RCC 7860 (cell line): ENCODE measurements at regions not wholly inside any gene's neighbourhood (a gene's known extent, or its start where the extent isn't known, plus 50 kb on each side); places are given as distances from the start of the nearest gene placed in this dataset.
A peak's percentile ranks its signal among the peaks of the same experiment; 100 is the strongest.

ENCODE experiments used
- DNase-seq: peaks from one replicate; pipeline ENCODE4 v3.0.0-alpha.2; 2015; ENCODE audit warnings: low spot score
- FAIRE-seq: peaks from 2 replicates; lab custom pipeline; 2012; peaks lifted over from hg19 to GRCh38; lab: Jason Lieb, UNC

DNA sequence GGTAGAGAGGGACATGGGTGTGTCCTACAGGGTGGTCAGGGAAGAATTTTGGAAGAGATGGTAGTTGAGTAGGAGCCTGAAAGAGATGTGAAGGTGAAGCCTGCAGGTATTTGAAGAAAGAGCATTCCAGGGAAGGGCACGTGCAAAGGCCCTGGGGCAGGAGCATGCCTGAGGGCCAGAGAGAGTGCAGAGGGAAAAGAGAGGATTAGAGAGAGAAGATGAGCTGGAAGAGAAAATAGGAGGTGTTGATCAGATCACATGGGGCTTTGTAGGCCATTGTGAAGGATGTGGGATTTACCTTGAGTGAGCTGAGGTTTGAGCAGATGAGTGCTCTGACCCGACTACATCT, 455.0 kb downstream of the HAPSTR1 start:
- no peak for FAIRE-seq
- DNase-seq, result no peak

DNA sequence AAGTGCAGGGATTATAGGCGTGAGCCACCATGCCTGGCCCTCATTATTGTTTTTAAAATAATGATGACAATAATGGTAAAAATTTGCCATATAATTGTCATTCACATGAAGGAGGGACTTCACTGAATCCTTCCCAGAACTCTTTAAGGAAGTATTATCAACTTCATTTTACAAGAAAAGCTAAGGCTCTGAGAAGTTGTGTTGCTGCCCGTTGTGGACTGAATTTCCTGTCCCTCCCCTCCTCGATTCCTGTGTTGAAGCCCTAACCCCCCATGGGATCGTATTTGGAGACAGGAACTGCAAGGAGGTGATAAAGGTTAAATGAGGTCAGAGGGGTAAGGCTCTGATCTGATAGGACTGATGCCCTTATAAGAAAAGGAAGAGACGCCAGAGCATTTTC, 458.0 kb downstream of the HAPSTR1 start:
- FAIRE-seq (no peak), DNase-seq (no peak)

DNA sequence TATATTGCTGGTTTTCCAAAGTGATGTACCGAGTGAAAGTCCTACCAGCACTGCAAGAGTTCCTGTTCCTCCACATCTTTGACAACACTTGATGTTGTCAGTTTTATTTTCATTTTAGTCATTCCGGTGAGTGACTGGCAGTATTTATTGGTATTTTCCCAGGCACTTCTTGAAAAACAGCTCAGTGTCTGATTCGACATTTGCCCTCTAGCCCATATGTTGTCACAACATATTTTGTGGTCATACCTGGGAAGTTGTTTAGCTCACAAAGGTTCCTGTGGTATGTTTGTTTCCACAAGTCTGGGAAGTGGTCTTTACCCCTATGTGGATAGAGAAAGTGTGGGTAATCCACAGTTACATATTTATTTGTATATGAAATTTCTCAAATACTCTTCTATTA, 463.6 kb downstream of the HAPSTR1 start:
- FAIRE-seq, result no peak
- DNase-seq, result no peak

DNA sequence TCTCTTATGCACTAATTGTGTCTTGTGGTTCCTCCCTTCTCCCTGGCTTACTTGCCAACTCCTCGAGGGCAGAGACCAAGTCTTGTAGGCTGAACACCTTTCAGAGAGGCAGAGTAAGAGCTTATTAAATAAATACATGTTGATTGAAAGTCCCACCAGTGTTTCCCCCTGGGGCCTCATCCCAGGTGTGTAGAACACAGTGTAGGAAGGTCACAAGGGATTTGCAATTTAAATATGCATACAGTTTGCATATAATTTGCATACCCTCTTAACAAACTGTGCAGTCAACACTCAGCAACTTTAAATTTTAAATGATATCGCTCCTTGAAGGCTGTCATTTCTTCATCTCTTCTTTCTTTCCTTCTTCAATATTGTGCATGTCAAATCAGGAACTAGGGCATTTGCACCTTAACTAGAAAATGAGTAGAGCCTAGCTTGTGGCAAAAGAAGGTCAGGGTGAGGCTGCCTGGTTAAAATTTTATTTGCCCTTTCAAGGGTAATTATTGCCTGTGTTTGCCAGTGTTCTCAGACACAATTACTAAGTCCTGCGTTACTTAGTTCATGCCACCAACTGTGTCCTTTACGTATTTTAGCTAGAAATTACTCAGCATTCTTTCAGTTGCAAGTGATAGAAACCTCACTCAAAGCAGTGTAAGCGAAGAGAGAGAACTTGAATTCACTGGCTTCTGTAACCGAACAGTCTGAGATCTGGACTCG, 465.7 kb downstream of the HAPSTR1 start:
- DNase-seq (no peak), FAIRE-seq (no peak)

DNA sequence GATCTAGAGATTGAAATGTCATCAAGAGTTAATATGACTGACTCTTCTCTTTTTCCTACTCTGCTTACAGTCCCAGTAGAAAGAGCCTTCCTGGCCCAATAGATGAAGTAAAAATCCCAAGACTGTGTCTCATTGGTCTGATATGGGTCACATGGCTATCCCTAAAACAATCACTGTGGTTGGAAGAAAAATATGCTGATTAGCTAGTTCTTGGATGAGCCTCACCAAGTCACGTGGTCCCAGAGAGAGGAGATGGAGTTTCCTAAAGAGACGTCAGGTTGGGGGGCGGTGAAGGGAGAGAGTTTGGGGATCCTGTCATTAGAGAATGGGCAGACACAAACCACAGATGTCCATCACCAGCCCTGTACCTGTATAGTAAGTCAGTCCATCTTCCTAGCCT, 466.3 kb downstream of the HAPSTR1 start:
- FAIRE-seq, result no peak
- DNase-seq, result no peak

DNA sequence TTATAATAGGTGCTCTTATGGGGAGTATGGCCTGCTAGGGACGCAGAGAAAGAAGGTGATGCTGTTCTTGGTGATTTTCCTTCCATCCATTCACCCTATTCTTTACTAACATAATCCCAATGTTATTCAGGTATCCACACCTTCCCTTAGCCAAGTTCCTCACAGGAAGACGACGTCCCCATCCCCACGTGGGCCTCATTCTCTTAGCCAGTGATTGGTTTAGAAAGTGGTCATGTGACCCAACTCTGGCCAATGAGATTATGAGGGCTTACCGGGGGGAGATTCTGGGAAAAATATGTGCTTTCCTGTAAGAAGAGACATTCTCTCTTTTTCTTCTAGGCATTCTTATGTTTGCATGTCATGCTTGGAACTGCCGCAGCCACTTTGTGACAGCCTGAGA, 474.7 kb downstream of the HAPSTR1 start:
- DNase-seq (no peak), FAIRE-seq (no peak)

DNA sequence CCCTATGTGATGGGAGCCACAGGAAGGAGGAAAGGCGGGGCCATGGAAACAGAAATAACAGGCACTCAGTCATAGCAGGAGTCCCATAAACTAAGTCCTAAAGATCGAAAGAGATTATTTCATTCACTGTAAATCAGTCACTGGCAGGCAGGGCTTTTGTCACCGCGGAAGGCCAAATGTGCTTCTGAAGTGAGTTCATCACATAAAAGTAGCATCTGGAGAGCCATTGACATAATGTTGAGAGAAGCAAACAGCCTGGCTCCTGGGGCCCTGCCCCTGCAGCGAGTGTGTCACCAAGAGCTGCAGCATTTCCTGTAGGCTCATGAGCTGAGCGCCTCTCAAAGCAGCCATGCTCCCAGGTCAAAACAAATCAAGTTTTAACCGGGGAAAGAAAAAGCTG, 476.2 kb downstream of the HAPSTR1 start:
- DNase-seq (no peak), FAIRE-seq (no peak)

DNA sequence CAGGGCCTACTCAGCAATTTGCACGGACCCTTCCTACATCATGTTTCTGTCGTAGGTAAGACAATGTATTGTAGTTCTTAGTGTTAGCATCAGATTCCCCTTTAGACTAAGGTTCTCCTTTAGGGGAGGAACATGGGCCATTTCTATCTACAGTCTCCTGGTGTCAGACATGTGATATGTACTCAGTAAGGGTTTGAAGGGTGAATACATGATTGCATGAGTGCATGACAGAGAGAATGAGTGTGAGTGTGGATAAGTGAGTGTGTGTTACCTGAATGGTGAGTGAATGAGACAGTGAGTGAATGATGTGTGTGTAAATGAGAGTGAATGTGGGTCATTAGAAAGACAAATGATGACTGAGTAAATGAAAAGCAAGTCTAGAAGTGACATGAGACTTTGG, 476.8 kb downstream of the HAPSTR1 start:
- DNase-seq (no peak), FAIRE-seq (no peak)

DNA sequence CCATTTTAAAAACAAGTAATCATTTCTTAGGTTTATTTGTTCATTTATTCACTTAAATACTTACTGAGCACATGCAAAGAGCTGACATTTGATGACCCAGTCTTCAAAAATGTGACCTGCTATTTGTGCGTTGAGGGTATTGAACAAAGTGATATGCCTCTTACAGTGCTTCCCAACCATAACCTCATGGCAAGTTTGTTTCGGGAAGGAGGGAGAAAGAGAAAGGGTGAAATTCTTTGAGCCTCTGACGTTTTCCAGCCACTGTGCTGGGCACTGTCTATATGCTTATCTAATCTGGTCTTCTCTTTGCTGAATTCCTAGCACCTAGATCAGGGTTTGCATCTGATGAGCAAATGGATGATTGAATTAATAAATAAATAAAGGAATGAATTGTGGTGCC, 479.1 kb downstream of the HAPSTR1 start:
- DNase-seq, result no peak
- no peak for FAIRE-seq

DNA sequence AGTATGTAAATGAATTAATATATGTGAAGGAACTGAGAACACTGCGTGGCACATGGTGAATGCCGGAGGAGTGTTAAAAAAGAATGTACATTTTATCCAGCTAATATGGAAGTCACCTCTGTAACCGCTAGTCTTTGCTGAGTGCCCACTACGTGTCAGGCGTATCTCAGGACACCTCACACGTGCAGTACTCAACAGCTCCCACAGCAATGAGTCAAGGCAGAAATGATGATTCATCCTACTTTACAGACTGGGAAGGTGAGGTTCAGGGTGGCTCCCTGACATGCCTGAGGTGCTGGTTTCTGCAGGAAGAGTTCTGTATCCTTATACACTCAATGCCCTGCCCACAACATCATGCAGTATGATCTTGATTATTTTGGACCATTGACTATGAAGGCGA, 487.0 kb downstream of the HAPSTR1 start:
- peak; percentile 10 for DNase-seq
- no peak for FAIRE-seq

DNA sequence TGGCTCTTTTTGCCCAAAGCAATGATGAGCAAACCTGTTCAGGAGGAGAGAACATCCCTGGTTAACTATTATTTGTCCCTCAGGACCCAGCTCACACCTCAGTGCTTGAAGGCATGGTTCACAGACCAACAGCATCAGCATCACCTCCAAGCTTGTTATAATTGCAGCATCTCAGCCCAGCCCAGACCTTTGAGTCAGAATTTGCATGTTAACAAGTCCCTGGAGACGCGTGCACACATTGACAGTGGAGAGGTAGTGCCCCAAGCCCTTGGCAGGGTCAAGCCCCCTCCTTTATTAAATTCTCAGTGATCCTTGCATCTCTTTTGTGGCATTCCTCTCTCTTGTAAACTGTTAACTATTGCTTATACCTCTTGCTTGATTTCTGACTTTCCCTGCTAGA, 488.6 kb downstream of the HAPSTR1 start:
- FAIRE-seq (no peak), DNase-seq (no peak)

DNA sequence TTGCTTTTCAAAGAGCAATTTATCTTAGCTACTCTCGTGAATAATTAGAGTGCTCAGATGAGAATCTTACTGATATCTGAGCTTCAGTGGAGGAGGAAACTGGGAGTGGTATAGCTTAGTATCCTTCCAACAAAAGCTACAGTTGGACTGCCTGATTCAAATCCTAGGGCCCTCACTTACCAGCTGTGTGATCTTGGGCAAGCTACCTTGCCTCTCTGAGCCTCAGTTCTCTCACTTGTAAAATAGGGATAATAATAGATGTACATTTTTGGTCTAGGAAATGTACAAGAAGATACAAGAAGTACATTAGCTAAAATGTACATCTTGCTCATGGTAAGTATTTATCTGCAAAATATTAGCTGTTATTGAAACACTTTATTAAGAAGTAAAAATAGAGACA, 502.0 kb downstream of the HAPSTR1 start:
- no peak for DNase-seq
- FAIRE-seq, result no peak

DNA sequence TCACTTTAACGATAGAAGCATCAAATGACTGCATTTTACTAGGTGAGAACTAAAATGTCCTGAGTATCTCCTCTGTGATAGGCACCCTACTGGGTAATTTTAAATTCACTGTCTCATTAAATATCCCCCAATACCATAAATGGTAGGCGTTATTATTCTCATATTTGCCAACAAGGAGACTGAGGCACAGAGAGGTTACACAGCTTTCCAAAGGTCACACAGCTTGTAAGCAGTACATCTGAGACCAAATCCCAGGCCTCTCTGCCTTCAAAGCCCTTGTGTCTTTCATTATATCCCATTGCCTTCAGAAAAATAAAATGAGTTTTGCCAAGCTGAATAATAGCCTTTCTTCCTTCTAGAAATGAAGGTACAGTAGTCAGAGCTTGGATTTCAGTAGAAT, 502.6 kb downstream of the HAPSTR1 start:
- no peak for DNase-seq
- no peak for FAIRE-seq

DNA sequence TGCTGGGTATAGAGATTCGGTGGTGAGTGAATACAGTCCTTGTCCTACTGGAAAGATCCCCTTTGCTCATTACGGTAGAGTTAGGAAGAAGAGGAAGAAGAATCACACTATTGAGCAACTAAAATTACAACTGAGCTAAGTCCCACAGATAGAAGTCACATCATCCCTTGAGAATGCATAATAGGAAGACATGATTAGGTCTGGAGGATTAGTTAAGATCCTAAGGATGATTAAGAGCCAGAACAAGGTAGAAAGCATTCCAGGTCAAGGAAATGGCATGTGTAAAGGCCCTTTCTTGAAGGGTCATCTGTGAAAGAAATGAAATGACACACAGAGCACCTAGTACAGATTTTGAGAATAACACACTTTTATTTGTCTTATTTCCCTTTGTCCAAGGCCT, 503.5 kb downstream of the HAPSTR1 start:
- FAIRE-seq (no peak), DNase-seq (no peak)

DNA sequence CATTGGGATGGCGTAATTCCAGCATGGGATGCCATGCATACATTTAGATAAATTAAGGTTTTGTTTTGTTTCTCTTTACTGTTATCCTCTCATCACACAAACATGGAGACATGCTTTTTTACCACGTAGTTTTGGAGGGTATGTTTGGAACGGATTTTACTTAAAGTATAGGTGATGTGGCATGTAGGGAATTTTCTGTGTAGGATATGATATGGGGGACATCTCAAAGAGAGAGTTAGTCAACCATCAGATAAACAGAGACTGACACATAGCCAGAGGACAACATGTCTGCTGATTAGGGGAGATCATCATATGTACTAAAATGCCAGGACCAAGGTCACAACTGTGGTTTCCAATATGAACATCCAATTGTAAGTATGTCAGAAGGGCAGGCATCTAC, 503.9 kb downstream of the HAPSTR1 start:
- no peak for FAIRE-seq
- DNase-seq, result no peak

DNA sequence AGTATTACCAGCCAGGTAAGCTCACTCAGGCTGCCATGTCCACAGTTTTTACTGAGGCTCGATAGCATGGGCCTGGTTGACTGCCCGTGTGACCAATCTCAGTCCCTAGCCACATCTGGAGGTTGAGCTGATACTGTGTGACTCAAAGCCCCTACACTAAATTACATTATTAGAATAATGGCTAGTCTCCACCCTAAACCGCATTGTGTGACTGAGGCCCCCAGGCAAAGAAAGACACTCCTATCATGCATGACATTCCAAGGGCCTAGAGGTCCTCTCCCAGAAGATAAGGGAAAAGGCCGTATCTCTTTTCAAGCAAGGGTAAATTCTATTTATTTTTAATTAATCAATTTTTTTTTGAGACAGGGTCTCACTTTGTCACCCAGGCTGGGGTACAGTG, 505.3 kb downstream of the HAPSTR1 start:
- no peak for FAIRE-seq
- no peak for DNase-seq

DNA sequence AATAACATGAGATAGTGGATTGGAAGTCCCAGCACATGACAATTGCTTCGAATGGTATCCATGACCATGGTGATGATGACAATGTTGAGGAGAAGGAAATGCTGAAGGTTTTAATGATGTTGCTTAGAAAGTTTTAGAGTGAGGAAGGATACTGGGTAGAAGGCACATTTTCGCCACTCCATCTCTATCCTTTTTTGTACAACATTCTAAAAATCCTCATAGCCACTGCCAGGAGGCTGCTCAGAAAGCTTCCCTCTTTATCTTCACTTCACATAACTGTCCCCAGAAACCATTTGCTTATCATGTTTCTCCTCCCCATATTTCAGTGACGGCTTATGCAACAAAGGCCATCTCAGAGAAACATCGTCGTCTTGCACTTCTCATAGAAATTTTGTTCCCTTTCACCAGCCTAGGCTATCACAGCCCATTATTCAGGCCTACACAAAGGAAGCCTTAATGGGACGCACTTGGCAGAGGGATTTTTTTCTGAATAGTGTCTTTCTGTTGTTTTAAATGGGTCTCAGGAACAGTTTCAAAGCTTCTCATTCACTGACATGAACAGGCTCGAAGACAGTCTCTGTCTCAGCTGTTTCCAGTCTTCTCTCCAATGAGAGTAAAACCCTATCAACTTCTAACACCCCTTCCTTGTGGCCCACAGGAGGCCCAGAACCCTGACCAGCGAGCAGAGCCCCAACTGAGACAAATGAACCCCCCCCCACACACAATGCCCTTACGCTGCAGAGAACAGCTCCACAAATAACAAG, 506.7 kb downstream of the HAPSTR1 start:
- FAIRE-seq (no peak), DNase-seq (no peak)

DNA sequence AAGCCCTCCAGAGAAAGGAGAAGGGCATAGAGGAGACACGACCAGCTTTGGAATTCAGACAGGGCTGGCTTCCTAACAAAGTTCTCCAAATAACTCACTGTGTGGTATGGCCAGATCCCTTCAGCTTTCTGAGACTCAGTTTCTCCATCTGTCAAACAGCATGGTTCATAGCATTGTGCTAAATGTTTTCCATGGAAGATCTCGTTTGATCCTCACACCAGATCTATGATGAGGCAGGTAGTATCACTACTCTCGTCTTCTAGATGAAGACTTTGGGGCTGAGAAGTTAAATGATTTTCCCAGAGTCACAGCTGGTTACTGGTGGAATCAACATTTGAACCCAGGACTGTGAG, 507.3 kb downstream of the HAPSTR1 start:
- no peak for FAIRE-seq
- DNase-seq, result no peak

DNA sequence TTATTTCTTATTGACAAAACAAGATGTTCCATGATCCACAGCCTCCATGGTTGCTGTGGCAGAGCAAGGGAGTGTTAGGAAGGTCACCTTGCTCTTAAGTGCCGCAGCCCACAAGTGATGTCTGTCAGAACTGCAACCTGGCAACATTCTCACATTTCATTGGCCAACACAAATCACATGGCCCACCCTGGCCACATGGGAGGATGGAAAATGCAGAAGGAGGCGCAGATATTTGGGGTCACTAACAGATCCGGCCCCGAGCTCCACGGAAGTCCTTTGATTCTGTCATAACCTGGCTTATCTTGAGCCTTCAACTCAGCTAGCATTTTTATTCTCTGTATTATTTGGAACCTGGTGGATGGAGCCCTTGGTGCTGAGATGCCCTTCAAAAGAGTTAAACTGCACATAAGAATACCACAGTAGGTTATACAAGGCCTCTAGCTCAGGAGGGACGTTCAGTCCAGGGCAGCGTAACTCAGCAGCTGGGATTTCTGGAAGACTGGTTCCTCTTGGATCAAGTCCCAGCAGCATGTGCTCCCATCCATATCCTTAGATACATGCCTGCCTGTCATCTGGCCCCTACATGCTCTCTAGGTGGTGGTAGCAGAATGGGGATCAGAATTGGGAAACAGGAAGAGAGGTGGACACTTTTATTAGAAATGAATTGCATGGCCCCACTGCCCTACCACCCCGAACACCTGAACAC, 508.1 kb downstream of the HAPSTR1 start:
- DNase-seq (no peak), FAIRE-seq (no peak)

DNA sequence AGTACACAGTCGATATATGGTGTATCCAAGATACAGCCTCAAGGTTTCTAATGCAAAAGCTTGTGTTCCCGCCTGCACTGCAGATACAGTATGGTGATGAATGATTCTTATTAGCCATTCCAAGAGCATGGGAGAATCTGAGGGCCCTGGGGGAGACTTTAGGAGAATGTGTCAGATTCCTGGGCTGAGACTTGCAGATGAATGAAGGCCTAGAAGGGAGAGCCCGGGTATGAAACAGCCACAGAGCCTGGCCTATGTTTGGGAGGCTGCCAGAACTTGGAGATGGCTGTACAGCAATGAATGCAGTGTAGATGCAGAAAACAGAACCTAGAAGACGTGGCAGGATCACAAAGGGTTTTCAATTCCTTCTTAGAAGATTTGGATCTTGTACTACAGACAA, 510.7 kb downstream of the HAPSTR1 start:
- DNase-seq (no peak), FAIRE-seq (no peak)

DNA sequence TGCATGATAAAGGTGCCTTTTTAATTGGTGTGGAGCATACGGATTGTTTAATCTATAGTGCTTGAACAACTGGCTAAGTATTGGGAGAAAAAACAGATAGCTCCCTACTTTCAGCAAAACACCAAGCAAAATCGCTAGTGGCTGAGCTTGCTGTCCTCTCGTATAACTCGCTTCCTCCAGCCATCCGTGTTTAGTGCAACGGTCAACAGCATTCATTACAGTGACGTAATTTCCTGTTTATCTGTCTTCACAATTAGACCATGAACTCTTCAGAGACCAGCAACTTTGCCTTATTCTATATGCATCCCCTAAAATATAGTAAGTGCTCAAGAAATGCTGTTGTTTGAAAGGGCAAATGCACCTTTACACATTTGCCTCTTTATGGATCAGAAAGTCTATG, 511.9 kb downstream of the HAPSTR1 start:
- FAIRE-seq, result no peak
- no peak for DNase-seq

DNA sequence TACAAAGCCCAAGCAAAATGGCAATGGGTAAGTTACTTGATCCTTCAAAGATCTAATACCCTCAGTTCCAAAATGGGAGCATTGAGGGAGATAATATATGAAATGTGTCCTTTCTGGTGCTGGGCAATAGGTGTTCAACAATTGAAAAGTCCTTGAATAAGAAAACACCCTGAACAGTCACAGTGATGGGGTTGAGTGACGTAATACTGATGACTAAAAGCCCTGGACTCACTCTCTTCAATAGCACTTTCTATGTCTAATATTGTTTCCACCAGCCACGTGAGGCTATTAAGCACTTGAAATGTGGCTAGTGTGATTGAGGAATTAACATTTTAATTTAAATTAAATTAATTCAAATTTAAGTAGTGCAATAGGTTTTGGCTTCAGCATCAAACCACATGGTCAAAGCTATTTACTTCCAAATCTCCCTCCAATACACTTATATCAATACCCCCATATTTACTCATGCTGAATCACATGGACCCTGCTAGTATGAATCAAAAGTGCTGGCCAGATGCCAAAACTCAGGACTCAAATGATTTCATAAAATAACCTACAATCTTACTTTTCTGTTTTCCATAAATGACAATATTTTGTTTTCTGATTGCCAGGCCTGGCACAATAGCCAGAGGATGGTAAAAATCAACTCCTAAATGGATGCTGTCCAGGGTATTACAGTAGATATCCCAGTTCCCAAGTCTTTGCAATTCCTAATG, 516.2 kb downstream of the HAPSTR1 start:
- DNase-seq, result no peak
- FAIRE-seq, result no peak
